Vagina (tissue), 2 donors: ENCODE measurements at regions not wholly inside any gene's neighbourhood (a gene's known extent, or its start where the extent isn't known, plus 50 kb on each side); places are given as distances from the start of the nearest gene placed in this dataset.

Experiments
- POLR2AphosphoS5 ChIP-seq, 2 donors: sonication (generic); formaldehyde crosslinking; IDR thresholded peaks; one replicate each; pipeline ENCODE4 v1.9.0; 2017; ENCODE audit warnings: antibody characterized with exemption in 2 of 2, mild to moderate bottlenecking in 2 of 2, low read depth in 1 of 2; ENCODE audit not compliant: insufficient read depth in 1 of 2
- TF ChIP-seq, protein P1 (sequence below), 3 experiments: fragments of 450-650 bp in 2 of 3; fragments of 200-600 bp in 1 of 3; sonication (generic) in 1 of 3; IDR thresholded peaks; one replicate each; pipeline ENCODE4 v1.5.1; 2017 to 2019; ENCODE audit warnings: antibody characterized with exemption in 3 of 3, mild to moderate bottlenecking in 2 of 3, moderate library complexity in 2 of 3

DNA sequence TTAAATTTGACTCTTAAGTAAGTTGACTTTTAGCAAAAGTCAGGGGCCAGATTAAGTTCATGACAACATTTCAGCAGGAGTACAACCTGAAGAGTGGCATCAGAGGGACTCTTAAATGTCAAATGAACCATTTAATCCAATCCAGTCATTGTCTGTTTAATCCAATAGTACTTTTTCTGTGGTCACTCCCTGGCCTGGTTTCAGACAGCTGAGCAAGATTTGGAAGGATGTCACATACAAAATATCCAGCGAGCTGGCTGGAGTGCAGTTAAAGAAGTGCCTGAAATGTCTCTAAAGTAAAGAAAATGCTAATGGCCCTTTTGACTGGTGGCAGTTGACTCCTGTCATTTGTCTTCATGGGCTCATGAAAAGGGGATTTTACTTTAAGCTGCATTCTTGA is 1082.1 kb downstream of the AACS start:
- TF ChIP-seq, protein P1, sequence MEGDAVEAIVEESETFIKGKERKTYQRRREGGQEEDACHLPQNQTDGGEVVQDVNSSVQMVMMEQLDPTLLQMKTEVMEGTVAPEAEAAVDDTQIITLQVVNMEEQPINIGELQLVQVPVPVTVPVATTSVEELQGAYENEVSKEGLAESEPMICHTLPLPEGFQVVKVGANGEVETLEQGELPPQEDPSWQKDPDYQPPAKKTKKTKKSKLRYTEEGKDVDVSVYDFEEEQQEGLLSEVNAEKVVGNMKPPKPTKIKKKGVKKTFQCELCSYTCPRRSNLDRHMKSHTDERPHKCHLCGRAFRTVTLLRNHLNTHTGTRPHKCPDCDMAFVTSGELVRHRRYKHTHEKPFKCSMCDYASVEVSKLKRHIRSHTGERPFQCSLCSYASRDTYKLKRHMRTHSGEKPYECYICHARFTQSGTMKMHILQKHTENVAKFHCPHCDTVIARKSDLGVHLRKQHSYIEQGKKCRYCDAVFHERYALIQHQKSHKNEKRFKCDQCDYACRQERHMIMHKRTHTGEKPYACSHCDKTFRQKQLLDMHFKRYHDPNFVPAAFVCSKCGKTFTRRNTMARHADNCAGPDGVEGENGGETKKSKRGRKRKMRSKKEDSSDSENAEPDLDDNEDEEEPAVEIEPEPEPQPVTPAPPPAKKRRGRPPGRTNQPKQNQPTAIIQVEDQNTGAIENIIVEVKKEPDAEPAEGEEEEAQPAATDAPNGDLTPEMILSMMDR (IDR thresholded peaks at IDR 0.05), result no peak
- TF ChIP-seq POLR2AphosphoS5 (IDR thresholded peaks at IDR 0.05; ENCODE audit: insufficient read depth in 1 of 2, low read depth in 1 of 2), result no peak
